ENCODE measurements at regions not wholly inside any gene's neighbourhood (a gene's known extent, or its start where the extent isn't known, plus 50 kb on each side); places are given as distances from the start of the nearest gene placed in this dataset.

- TF ChIP-seq SPI1 (IDR thresholded peaks at IDR 0.05; ENCODE audit: borderline replicate concordance, low read depth) (no peak), CTCF (IDR thresholded peaks at IDR 0.05; ENCODE audit: insufficient read depth, low read length) (no peak)
These were observed 562.5 kb upstream of the LRRC4C start for GRCh38 chr11:42021911-42022310.
